Mucosa of descending colon (tissue), 3 donors: ENCODE measurements at regions not wholly inside any gene's neighbourhood (a gene's known extent, or its start where the extent isn't known, plus 50 kb on each side); places are given as distances from the start of the nearest gene placed in this dataset.

Experiments used
- ATAC-seq: fragments of 200-7000 bp; cut with Tn5 transposase; one replicate; pipeline ENCODE4 v1.9.1; 2020; ENCODE audit warnings: mild to moderate bottlenecking, moderate library complexity
- DNase-seq, 3 donors: peaks; one replicate each; pipeline ENCODE4 v3.0.0-alpha.2; 2020
- H3K36me3 ChIP-seq: fragments of 200-600 bp; one replicate; pipeline ENCODE4 v1.8.0; 2021; ENCODE audit warnings: low read depth, mild to moderate bottlenecking
- H3K4me1 ChIP-seq: fragments of 200-600 bp; one replicate; pipeline ENCODE4 v1.8.0; 2021; ENCODE audit warnings: low read depth, mild to moderate bottlenecking
- H3K4me3 ChIP-seq: fragments of 200-600 bp; one replicate; pipeline ENCODE4 v1.8.0; 2021; ENCODE audit warnings: mild to moderate bottlenecking
- H3K9me3 ChIP-seq: fragments of 200-600 bp; one replicate; pipeline ENCODE4 v1.8.0; 2021; ENCODE audit warnings: mild to moderate bottlenecking
- intact Hi-C, 2 donors: fragments of 100-400 bp; cut with DNase I in 1 of 2; cut with micrococcal nuclease in 1 of 2; formaldehyde crosslinking; loops; one replicate each; pipeline versions ENCODE4 v1.11.0 to v1.11.1; 2022; cut with DNase I, micrococcal nuclease
- TF ChIP-seq, protein P1 (sequence below): fragments of 200-600 bp; IDR thresholded peaks from one replicate; pipeline ENCODE4 v1.8.0; 2022; ENCODE audit warnings: antibody characterized with exemption, mild to moderate bottlenecking
- donor health status: DM: no; HTN: no; CAD: no; lungs with moderate emphysema.
- donor health status: DM: no; HTN: no; CAD: no.
- donor health status: DM: no; HTN: yes; CAD: no.

DNA sequence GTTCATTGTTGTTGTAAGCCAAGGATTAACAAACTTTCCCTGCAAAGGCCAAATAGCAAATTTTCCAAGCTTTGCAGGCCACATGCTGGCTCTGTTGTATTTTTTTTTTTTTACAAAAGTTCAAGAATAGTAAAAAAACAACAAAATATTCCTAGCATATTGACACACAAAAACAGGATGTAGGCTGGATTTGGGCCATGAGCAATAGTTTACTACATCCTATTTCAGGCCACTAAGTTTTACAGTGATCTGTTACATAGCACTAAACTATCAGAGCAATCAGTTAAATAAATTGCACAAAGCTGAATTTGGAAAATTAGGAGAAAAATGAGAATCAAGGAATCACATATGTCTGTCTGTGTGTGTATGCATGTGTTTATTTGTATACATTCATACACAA is 491.8 kb upstream of the GHITM start:
- Histone ChIP-seq H3K4me1 (no peaks in the 10 kb centered on the region), H3K4me3 (no peak overlapping the region), H3K36me3 (no peaks in the 10 kb centered on the region), H3K9me3 (no peaks in the 10 kb centered on the region)
- TF ChIP-seq, protein P1, sequence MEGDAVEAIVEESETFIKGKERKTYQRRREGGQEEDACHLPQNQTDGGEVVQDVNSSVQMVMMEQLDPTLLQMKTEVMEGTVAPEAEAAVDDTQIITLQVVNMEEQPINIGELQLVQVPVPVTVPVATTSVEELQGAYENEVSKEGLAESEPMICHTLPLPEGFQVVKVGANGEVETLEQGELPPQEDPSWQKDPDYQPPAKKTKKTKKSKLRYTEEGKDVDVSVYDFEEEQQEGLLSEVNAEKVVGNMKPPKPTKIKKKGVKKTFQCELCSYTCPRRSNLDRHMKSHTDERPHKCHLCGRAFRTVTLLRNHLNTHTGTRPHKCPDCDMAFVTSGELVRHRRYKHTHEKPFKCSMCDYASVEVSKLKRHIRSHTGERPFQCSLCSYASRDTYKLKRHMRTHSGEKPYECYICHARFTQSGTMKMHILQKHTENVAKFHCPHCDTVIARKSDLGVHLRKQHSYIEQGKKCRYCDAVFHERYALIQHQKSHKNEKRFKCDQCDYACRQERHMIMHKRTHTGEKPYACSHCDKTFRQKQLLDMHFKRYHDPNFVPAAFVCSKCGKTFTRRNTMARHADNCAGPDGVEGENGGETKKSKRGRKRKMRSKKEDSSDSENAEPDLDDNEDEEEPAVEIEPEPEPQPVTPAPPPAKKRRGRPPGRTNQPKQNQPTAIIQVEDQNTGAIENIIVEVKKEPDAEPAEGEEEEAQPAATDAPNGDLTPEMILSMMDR: no peak
- intact Hi-C loops: no loop called here
- ATAC-seq: no peak
- no peak for DNase-seq

DNA sequence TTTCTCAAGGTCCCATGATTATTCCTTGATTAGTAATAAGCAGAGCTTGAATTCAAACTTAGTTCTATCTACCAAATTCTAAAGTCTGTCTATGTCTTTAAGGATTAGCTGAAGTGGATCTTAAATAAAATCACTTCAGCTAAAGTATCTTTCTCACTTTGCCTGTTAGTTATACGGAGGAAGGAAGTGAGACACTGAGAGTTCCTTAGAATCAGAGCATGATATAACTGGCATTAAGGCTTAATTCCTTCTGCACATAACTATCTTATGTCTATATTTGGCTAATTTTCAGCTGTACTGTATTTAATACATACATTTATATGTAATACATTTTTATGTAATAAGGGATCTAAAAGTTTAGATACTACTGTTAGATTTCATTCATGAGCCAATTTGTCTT is 491.1 kb upstream of the GHITM start:
- intact Hi-C loops: no loop called here
- Histone ChIP-seq H3K4me1 (no peaks in the 10 kb centered on the region), H3K4me3 (no peak overlapping the region), H3K36me3 (no peaks in the 10 kb centered on the region), H3K9me3 (no peaks in the 10 kb centered on the region)
- TF ChIP-seq, protein P1: no peak
- ATAC-seq (no peak), DNase-seq (no peak)

DNA sequence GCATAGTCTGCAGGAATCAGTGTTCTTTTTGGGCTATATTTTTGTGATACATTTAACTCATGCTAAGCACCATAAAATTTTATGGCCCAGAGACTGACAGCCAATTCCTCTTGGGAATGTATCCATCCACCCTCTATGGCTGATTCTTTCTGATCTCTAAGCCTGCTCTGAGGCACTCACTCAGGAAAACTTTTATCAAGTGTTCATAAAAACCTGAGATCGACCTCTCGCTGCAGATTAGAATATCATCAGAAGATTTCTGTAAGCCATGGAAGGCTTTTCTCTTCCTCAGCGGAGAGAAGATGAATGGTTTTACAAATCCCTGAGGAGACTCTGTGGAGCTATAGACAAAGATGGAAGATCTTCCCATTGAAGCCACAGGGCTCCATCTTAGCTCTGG is 489.8 kb upstream of the GHITM start:
- TF ChIP-seq, protein P1: no peak
- intact Hi-C loops: no loop called here
- H3K9me3 ChIP-seq: no peaks in the 10 kb centered on the region
- no peaks in the 10 kb centered on the region for H3K4me1 ChIP-seq
- DNase-seq (no peak), ATAC-seq (no peak)
- H3K36me3 ChIP-seq: no peaks in the 10 kb centered on the region
- no peak overlapping the region for H3K4me3 ChIP-seq

DNA sequence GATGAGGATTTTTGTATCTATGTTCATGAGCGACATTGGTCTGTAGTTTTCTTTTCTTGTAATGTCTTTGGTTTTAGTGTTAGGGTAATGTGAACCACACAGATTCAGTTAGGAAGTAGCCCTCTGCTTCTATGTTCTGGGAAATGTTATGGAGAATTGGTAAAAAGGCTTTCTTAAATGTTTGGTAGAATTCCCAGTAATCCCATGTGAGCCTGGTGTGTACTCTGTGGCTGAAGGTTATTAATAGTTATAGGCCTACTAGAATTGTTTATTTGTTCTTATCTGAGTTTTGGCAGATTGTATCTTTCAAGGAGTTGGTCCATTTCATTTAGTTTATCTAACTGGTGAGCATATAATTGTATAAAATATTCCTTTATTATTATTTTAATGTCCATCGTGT is 484.6 kb upstream of the GHITM start:
- H3K4me1 ChIP-seq: no peaks in the 10 kb centered on the region
- intact Hi-C loops: no loop called here
- H3K36me3 ChIP-seq: no peaks in the 10 kb centered on the region
- H3K4me3 ChIP-seq: no peak overlapping the region
- TF ChIP-seq, protein P1: no peak
- ATAC-seq (no peak), DNase-seq (no peak)
- no peaks in the 10 kb centered on the region for H3K9me3 ChIP-seq

DNA sequence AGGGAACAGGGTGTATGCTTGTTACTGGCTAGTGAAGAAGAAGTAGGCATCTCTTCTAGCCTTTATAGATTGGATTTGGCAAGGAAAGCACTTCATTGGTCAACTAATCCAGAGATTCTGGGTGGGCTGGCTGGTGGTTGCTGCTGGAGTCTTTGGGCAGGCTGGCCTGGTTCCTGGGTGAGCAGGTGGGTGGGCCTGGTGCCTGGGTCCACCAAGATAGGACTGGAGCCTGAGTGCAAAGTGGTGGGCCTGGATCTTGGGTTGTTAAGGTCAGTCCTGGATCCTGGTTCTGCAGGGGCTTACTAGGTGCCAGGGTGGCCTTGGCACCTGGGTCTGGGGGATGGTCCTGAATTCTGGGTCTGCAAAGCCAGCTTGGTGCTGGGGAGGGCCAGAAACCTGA is 482.4 kb upstream of the GHITM start:
- no peak overlapping the region for H3K4me3 ChIP-seq
- DNase-seq (no peak), ATAC-seq (no peak)
- no peaks in the 10 kb centered on the region for H3K4me1 ChIP-seq
- no peaks in the 10 kb centered on the region for H3K36me3 ChIP-seq
- TF ChIP-seq, protein P1: no peak
- no peaks in the 10 kb centered on the region for H3K9me3 ChIP-seq
- intact Hi-C loops: no loop called here

DNA sequence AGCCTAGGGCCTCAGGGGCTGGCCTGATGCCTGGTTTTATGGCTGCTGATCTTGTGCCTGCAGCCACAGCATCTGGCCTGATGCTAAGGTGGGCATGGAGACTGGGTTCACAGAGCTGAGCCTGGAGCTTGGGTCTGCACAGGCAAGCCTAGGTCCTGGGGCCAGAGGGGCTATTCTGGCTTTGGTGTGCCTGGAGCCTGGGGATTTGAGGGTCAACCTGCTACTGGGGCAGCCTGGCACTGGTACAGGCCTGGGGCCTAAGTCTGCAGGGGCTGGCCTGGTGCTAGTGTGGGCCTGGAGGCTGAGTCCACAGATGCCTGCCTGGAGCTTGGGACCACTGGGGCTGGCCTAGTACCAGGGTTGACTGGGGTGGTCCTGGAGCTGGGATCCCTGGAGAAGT is 481.8 kb upstream of the GHITM start:
- TF ChIP-seq, protein P1: no peak
- no peaks in the 10 kb centered on the region for H3K4me1 ChIP-seq
- intact Hi-C loops: no loop called here
- no peak for ATAC-seq
- peak in 1 of 3 donors; percentile 19 for DNase-seq
- H3K4me3 ChIP-seq: no peak overlapping the region
- H3K36me3 ChIP-seq: no peaks in the 10 kb centered on the region
- H3K9me3 ChIP-seq: no peaks in the 10 kb centered on the region
